Upper lobe of left lung (tissue), 6 donors: ENCODE measurements at regions not wholly inside any gene's neighbourhood (a gene's known extent, or its start where the extent isn't known, plus 50 kb on each side); places are given as distances from the start of the nearest gene placed in this dataset.

ENCODE experiments used
- ATAC-seq, 2 donors: fragments of 200-7000 bp; cut with Tn5 transposase; one replicate each; pipeline ENCODE4 v1.9.1; 2022; ENCODE audit warnings: mild to moderate bottlenecking in 2 of 2, moderate library complexity in 2 of 2; ENCODE audit not compliant: low FRiP score in 2 of 2
- DNase-seq, 2 donors: peaks; one replicate each; pipeline ENCODE4 v3.0.0-alpha.2; 2019 to 2020
- H3K27ac ChIP-seq, 4 donors: fragments of 200-600 bp; sonication (generic); one replicate each; pipeline ENCODE4 v1.5.1; 2016 to 2019
- H3K27me3 ChIP-seq, 4 donors: fragments of 200-600 bp; sonication (generic); one replicate each; pipeline ENCODE4 v1.5.1; 2017 to 2019
- H3K36me3 ChIP-seq, 4 donors: fragments of 200-600 bp; sonication (generic); one replicate each; pipeline ENCODE4 v1.5.1; 2016 to 2019
- H3K4me1 ChIP-seq, 4 donors: fragments of 200-600 bp; sonication (generic); one replicate each; pipeline ENCODE4 v1.5.1; 2018 to 2019
- H3K4me3 ChIP-seq, 4 donors: fragments of 200-600 bp; sonication (generic); one replicate each; pipeline ENCODE4 v1.5.1; 2017 to 2019; ENCODE audit warnings: mild to moderate bottlenecking in 2 of 4, moderate library complexity in 1 of 4
- H3K9me3 ChIP-seq, 4 donors: fragments of 200-600 bp; sonication (generic); one replicate each; pipeline ENCODE4 v1.5.1; 2018 to 2019
- CTCF ChIP-seq, 6 experiments: fragments of 450-650 bp in 4 of 6; fragments of 200-600 bp in 2 of 6; sonication (generic) in 2 of 6; IDR thresholded peaks; one replicate each; pipeline ENCODE4 v1.5.1; 2016 to 2019; ENCODE audit warnings: antibody characterized with exemption in 6 of 6
- EP300 ChIP-seq, 4 donors: sonication (generic); formaldehyde crosslinking; IDR thresholded peaks; one replicate each; pipeline ENCODE4 v1.5.1; 2017; ENCODE audit warnings: antibody characterized with exemption in 4 of 4, control low read depth in 2 of 4
- POLR2A ChIP-seq, 4 donors: fragments of 450-650 bp; IDR thresholded peaks; one replicate each; pipeline ENCODE4 v1.5.1; 2016 to 2017; ENCODE audit warnings: antibody characterized with exemption in 4 of 4, mild to moderate bottlenecking in 2 of 4
- POLR2AphosphoS5 ChIP-seq, 2 donors: sonication (generic); formaldehyde crosslinking; IDR thresholded peaks; one replicate each; pipeline ENCODE4 v1.5.1; 2017; ENCODE audit warnings: antibody characterized with exemption in 2 of 2
- WGBS, 2 donors: methylation state at CpG; one replicate each; pipeline ENCODE4 v1.1.5; 2017 to 2018; 5-methylcytosine and 5-hydroxymethylcytosine counted together
- donor health status: DM: no; HTN: no; CAD: no; lungs with moderate emphysema.
- donor health status: DM: no; HTN: yes; CAD: no; lungs with severe emphysema.

GRCh38 chr12:64931321-64931720 lies 106.9 kb downstream of the TBC1D30 start:
- 91 to 100% methylated on average over 1 to 3 of the region's 3 CpGs for WGBS, 2 donors
- no peaks in the 10 kb centered on the region for H3K36me3 ChIP-seq
- ATAC-seq (no peak), DNase-seq (no peak)
- no peaks in the 10 kb centered on the region for H3K27me3 ChIP-seq
- TF ChIP-seq POLR2A (IDR thresholded peaks at IDR 0.05) (no peak), EP300 (IDR thresholded peaks at IDR 0.05) (no peak), POLR2AphosphoS5 (IDR thresholded peaks at IDR 0.05) (no peak), CTCF (IDR thresholded peaks at IDR 0.05) (no peak)
- H3K4me3 ChIP-seq = no peak overlapping the region
- no peaks in the 10 kb centered on the region for H3K9me3 ChIP-seq
- no peaks in the 10 kb centered on the region for H3K4me1 ChIP-seq
- H3K27ac ChIP-seq = no peak overlapping the region

GRCh38 chr12:64931981-64932380 lies 107.5 kb downstream of the TBC1D30 start:
- no peaks in the 10 kb centered on the region for H3K4me1 ChIP-seq

GRCh38 chr12:64933791-64934190 lies 109.3 kb downstream of the TBC1D30 start:
- Histone ChIP-seq H3K27me3 (no peaks in the 10 kb centered on the region), H3K36me3 (no peaks in the 10 kb centered on the region), H3K27ac (no peak overlapping the region), H3K9me3 (no peaks in the 10 kb centered on the region), H3K4me1 (no peaks in the 10 kb centered on the region), H3K4me3 (no peak overlapping the region)
- WGBS, 2 donors = 41 to 50% methylated on average over 2 of the region's 2 CpGs
- ATAC-seq (no peak), DNase-seq (no peak)
- TF ChIP-seq POLR2A (IDR thresholded peaks at IDR 0.05) (no peak), EP300 (IDR thresholded peaks at IDR 0.05) (no peak), CTCF (IDR thresholded peaks at IDR 0.05) (no peak), POLR2AphosphoS5 (IDR thresholded peaks at IDR 0.05) (no peak)

More at GRCh38 chr12:64931981-64932380, 107.5 kb downstream of the TBC1D30 start:
- WGBS, 2 donors = 75 to 100% methylated on average over 1 of the region's 1 CpG
- DNase-seq (no peak), ATAC-seq (no peak)
- H3K4me3 ChIP-seq = no peak overlapping the region
- no peak overlapping the region for H3K27ac ChIP-seq
- TF ChIP-seq POLR2A (IDR thresholded peaks at IDR 0.05) = no peak
- no peak for TF ChIP-seq CTCF (IDR thresholded peaks at IDR 0.05)
- no peak for TF ChIP-seq EP300 (IDR thresholded peaks at IDR 0.05)
- no peak for TF ChIP-seq POLR2AphosphoS5 (IDR thresholded peaks at IDR 0.05)
- no peaks in the 10 kb centered on the region for H3K36me3 ChIP-seq
- H3K27me3 ChIP-seq = no peaks in the 10 kb centered on the region
- no peaks in the 10 kb centered on the region for H3K9me3 ChIP-seq

- TF ChIP-seq POLR2A (IDR thresholded peaks at IDR 0.05) = no peak
- TF ChIP-seq CTCF (IDR thresholded peaks at IDR 0.05) = no peak
- no peak for TF ChIP-seq POLR2AphosphoS5 (IDR thresholded peaks at IDR 0.05)
- TF ChIP-seq EP300 (IDR thresholded peaks at IDR 0.05) = no peak
- H3K27me3 ChIP-seq = no peaks in the 10 kb centered on the region
- no peaks in the 10 kb centered on the region for H3K9me3 ChIP-seq
- no peak overlapping the region for H3K4me3 ChIP-seq
- no peaks in the 10 kb centered on the region for H3K4me1 ChIP-seq
- DNase-seq = no peak
- no peak overlapping the region for H3K27ac ChIP-seq
- ATAC-seq = no peak
- no peaks in the 10 kb centered on the region for H3K36me3 ChIP-seq
Measured at GRCh38 chr12:64937452-64937851, 113.0 kb downstream of the TBC1D30 start.

- Histone ChIP-seq H3K27ac (no peak overlapping the region), H3K9me3 (no peaks in the 10 kb centered on the region), H3K4me3 (no peak overlapping the region), H3K4me1 (no peaks in the 10 kb centered on the region), H3K36me3 (no peaks in the 10 kb centered on the region), H3K27me3 (no peaks in the 10 kb centered on the region)
- WGBS, 2 donors = 88 to 96% methylated on average over 2 of the region's 2 CpGs
- DNase-seq = no peak
- ATAC-seq = no peak
- TF ChIP-seq POLR2A (IDR thresholded peaks at IDR 0.05) = no peak
- TF ChIP-seq CTCF (IDR thresholded peaks at IDR 0.05) = no peak
- TF ChIP-seq EP300 (IDR thresholded peaks at IDR 0.05) = no peak
- no peak for TF ChIP-seq POLR2AphosphoS5 (IDR thresholded peaks at IDR 0.05)
Measured at GRCh38 chr12:64938179-64938578, 113.7 kb downstream of the TBC1D30 start.
